HG02852 (cell line): ENCODE measurements at regions not wholly inside any gene's neighbourhood (a gene's known extent, or its start where the extent isn't known, plus 50 kb on each side); places are given as distances from the start of the nearest gene placed in this dataset.

ENCODE experiments used
- ATAC-seq: cut with Tn5 transposase; IDR thresholded peaks from one replicate; pipeline ENCODE4 v1.9.1; 2021; ENCODE audit warnings: mild to moderate bottlenecking, moderate library complexity; ENCODE audit not compliant: unreplicated experiment

- ATAC-seq = no peak
These were observed 255.3 kb upstream of the SALL3 start for GRCh38 chr18:78724214-78724914.

- no peak for ATAC-seq
These were observed 254.2 kb upstream of the SALL3 start for GRCh38 chr18:78725426-78725825.

- no peak for ATAC-seq
These were observed 253.1 kb upstream of the SALL3 start for GRCh38 chr18:78726326-78727056.

DNA sequence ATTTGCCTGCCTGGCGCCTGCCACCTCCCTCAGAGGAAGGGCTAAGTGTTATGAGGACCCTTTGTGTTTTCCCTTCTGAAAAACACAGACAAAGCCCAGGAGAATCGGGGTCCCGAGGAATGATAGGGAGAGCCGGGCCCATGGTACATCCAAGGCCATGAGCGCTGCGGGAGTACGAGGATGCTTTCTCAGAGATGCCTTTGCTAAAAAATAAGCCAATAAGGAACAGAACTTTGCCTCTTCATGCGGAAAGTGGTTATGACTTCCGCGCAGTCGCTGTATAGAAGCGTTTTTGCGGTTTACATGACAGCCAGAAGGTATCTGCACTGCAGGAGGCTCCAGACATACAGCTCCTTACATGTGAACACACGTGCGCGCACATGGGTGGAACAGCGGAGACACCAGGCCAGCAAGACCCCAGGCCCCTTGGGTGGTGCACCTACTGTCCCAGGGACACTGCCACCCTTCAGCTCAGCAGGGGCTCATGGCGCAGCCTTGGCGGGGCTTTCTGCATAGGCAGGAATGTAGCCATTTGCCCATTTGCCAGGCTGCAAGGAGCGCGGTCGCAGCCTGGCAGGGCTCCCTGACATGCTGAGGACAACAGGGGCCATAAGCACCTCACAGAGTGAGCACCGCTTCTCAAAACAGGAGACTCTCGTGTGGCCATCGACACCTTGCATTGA lies 252.4 kb upstream of the SALL3 start:
- no peak for ATAC-seq

- no peak for ATAC-seq
These were observed 251.5 kb upstream of the SALL3 start for GRCh38 chr18:78727877-78728783.

DNA sequence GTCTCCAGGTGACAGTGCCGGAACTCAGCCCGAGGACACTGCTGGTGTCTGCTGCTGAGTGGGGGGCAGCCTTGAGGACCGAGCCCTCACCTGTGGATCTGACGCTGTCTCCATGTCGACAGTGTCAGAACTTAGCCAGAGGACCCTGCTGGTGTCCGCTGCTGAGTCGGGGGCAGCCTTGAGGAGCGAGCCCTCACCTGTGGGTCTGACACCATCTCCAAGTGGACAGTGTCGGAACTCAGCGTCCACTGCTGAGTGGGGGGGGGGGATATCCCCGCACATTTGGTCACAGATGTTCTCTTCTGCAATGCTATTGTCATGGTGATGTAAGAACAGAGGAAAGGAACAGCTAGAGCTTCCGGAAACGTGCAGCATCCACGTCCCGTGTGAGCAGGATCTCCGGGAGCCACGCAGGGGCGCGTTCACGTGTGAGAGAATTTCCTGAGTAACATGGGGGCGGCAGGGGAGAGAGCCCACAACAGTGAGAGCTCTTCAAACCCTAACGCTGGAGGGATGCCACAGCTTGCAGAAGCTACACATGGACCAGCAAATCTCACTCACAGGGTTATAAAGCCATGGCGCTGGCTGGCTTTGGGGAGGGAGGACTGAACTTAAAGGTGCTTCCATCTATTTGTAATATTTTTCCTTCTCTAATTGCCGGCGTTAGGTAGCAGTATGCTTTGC lies 250.7 kb upstream of the SALL3 start:
- ATAC-seq = no peak

GRCh38 chr18:78730546-78730945 lies 249.1 kb upstream of the SALL3 start:
- ATAC-seq = no peak

DNA sequence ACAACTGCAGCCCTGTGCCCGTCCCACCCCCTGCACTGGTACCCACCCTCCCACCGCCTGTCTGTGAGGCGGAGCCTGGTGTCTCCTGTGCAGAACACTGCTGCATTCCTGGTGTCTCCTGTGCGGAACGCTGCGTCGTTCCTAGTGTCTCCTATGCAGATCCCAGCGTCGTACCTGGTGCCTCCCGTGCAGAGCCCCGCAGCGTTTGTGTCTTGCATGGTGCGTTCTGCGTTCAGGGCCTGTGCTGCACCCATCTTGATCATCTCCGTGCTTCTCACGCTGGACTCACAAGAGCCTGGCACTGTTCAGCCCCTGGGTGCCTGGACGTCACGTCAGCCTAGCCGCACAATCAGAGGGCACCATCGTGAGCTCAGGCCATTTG lies 248.6 kb upstream of the SALL3 start:
- no peak for ATAC-seq

DNA sequence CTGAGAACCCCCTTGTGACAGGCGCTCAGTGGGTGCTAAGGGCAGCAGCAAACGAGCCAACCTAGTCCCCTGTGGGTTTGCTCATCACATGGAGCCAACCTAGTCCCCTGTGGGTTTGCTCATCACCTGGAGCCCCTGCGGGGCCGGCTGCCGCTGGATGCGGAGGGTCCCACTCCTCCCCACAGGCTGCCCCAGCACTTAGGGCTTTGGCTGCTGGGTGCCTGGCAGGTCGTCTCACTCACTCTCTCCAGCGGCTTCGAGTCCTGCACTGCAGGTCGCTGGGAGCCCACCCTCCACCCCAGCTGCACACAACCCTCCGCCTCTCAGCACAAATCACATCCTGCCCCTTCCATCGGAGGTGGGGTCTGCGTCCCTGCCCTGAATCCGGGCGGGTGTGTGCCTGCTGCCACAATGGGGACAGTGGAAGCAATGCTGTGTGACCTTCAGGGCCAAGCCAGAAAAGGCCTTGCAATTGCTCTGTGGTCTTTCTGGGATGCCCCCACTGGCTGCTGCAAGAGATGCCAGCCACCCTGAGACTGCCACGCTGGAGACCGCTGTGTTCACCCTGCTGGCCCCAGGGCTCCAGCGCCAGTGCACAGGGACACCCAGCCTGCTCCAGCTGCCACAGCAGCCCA lies 248.1 kb upstream of the SALL3 start:
- no peak for ATAC-seq

DNA sequence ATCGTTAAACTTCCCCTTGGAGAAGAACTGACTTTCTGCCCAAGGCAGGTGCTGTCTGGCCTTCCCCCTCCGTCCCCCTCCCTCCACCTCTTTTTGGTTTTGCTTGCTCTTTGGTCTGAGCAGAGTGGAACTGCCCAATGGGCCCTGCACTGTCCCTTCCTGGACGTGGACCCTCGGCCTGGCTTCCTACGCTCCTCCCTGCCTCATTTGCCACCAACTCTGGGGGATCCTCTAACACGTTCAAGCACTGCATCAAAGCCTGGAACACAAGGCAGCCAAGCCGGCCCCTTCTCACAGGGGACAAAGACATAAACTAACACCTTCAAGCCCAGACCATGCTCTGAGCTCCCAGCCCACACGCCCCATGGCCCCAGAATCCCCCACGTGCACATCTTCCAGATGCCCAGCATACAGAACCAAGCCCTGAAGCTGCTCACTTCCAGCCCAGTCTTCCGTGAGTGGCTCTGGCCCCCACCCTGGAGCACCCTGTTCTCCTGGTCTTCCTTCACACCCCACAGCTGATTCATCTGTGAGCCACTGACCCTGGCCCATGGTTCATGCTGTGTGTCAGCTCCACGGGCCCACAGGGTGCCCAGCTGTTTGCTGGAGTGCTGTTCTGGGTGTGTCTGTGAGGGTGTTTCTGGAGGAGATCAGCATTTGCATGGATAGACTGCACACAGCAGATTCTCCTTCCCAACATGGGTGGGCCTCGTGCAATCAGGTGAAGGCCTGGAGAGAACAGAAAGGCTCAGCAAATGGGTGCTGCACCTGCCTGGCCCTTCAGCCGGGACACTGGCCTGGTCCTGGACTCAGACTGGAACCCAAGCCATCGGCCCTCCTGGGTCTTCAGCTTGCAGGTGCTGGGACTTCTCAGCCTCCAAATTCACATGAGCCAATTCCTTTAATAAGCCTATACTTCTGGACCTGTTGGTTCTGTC lies 247.1 kb upstream of the SALL3 start:
- ATAC-seq = no peak

DNA sequence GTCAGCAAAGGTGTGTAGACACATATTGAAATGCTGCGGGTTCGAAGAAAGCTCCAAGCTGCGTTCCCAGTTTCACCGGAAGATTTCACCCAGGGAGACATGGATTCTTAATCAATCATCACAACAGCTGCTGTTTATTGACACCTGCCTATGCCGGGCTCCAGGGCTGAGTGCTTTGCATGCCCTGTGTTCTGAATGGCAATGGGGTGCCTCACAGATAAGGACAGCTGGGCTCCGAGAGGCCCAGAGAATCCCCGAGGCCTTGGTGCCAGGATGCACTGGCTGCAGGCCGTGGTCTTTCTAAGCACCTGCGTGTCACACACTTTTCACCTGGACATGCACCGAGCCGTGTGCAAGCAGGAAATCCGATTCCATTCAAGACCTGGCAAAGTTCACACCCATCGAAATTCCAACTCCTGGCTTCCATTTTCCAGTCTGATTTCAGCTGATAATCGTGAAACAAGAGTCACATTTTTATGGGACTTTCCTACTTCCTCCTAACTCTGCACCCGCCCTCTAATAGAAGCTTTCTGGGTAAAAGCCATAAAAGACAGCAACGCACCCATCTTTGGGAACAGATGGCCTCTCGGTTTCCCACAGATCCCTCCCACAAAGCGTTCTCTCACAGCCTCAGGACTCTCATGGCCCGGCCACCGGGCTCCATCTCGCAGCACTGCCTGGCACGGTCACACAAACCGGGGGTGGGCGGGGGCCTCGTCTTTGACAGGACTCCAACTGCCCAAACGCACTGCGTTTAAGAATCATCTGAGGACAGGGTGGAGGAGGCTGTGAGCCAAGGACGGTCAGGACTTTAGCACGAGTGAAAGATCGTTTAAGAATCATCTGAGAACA lies 245.6 kb upstream of the SALL3 start:
- no peak for ATAC-seq

- no peak for ATAC-seq
These were observed 245.0 kb upstream of the SALL3 start for GRCh38 chr18:78734614-78734945.

DNA sequence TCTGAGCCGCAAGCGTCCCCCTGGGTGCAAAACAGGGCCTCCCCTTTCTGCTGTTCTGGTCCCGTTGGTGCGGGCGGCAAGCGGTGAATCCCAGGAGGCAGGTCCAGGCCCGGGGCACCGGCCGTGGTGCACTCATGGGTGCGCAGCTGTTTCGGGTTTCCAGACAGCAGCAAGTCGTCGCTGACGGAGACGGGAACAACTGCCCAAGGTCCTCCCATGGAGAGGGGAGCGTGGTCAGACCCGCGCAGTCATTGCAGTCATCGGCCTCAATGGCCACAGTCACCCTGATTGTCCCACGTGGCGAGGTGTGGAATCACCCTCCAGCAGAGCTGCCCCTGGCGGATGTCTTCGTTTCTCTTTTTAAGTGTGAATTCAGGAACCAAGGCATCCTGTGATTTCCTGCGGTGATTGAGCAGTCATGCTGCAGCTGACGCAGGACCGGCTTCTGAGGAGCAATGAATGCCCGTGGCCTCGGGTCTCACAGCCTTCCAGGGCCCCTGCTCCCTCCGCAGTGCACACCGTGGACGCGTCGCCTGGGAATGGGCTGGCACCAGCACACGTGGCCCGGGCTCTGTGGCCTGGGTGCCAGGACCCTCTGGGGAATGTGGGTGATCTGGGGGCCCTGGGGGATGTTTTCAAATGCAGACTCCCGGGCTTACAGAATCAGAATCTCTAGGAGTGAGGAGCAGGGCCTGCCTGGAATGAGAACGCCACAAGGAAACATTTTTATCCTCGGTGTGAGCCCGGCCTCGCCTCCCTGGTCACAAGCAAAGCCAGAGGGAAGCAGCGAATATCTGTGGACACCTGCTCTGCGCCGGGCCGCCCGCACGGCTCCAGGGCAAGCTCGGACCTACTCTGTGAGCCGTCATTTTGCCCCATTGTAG lies 244.2 kb upstream of the SALL3 start:
- ATAC-seq = no peak

GRCh38 chr18:78736015-78736690 lies 243.5 kb upstream of the SALL3 start:
- no peak for ATAC-seq

DNA sequence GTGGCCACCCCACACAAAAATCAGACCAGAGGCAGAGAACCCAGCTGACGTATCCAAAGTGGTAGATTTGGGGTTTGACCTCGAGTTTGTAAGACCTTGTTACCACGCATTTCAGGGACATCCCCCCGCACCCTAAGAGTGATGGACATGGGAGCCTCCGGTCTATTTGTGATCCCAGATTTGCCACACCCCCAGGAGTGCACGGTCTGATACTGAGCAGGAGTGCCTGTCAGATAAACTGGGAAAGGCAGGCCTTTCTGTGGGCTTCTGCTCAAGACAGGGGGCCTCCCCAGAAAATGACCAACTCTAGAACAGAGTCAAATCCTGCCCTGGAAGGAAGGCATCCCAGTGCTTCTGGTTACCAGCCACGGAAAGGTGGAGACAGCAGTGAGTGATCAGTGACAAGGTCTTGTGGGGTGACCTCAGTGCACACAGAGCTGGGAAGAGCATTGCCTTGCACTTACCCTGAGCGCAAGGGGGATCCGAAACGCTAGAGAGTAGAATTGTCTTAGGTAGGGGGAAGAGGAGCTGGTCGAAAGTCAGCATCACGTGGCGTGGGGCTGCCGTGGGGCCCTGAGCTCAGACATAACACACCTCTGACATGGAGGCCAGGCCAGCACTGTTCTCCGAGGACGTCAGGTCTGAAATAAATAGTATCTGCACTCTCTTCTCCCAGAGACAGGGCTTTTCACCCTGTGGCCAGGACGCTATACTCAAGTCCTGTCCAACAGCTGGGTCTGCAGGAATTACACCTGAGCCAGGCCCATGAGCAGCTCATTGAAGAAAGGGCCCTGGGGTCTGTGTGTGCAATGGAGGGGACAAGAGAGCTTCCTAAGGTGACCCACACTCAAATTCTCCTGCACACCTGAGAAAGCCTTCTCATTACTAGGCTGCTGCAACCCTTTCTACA lies 242.4 kb upstream of the SALL3 start:
- ATAC-seq = no peak
